ENCODE measurements at regions not wholly inside any gene's neighbourhood (a gene's known extent, or its start where the extent isn't known, plus 50 kb on each side); places are given as distances from the start of the nearest gene placed in this dataset.

GRCh38 chr13:72489751-72490150, 237.7 kb downstream of the MZT1 start:
- TF ChIP-seq CTCF (conservative IDR thresholded peaks at IDR 0.05 in 1 of 2, IDR thresholded peaks at IDR 0.05 in 1 of 2; ENCODE audit: low read depth in 1 of 2, low read length in 2 of 2) (no peak), EZH2 (IDR thresholded peaks at IDR 0.05; ENCODE audit: low read length, missing control alignments) (no peak)

Measured in fibroblast of lung (primary cell).